ENCODE measurements at regions not wholly inside any gene's neighbourhood (a gene's known extent, or its start where the extent isn't known, plus 50 kb on each side); places are given as distances from the start of the nearest gene placed in this dataset.
A peak's percentile ranks its signal among the peaks of the same experiment; 100 is the strongest.

GRCh38 chr15:39367596-39367995 is 213.3 kb upstream of the THBS1 start:
- DNase-seq, result no peak

GRCh38 chr15:39369768-39370167 is 211.1 kb upstream of the THBS1 start:
- DNase-seq, result no peak

- no peak for DNase-seq
Observed at GRCh38 chr15:39376371-39376909, 204.4 kb upstream of the THBS1 start.

GRCh38 chr15:39381517-39381916 is 199.4 kb upstream of the THBS1 start:
- DNase-seq, result no peak

GRCh38 chr15:39388118-39388517 is 192.8 kb upstream of the THBS1 start:
- DNase-seq, result no peak

- DNase-seq, result no peak
Observed at GRCh38 chr15:39391230-39391629, 189.6 kb upstream of the THBS1 start.

GRCh38 chr15:39392469-39393047 is 188.3 kb upstream of the THBS1 start:
- DNase-seq, result no peak

- no peak for DNase-seq
Observed at GRCh38 chr15:39393575-39394335, 187.1 kb upstream of the THBS1 start.

GRCh38 chr15:39394496-39394895 is 186.4 kb upstream of the THBS1 start:
- DNase-seq, result no peak

- DNase-seq, result peak; percentile 25 to 56
Observed at GRCh38 chr15:39396979-39397615, 183.8 kb upstream of the THBS1 start.

GRCh38 chr15:39397883-39398282 is 183.0 kb upstream of the THBS1 start:
- no peak for DNase-seq

- no peak for DNase-seq
Observed at GRCh38 chr15:39399600-39399999, 181.3 kb upstream of the THBS1 start.

GRCh38 chr15:39400002-39400401 is 180.9 kb upstream of the THBS1 start:
- DNase-seq, result no peak

- no peak for DNase-seq
Observed at GRCh38 chr15:39400821-39401550, 179.9 kb upstream of the THBS1 start.

GRCh38 chr15:39403640-39404117 is 177.2 kb upstream of the THBS1 start:
- no peak for DNase-seq

- DNase-seq, result no peak
Observed at GRCh38 chr15:39404767-39405181, 176.1 kb upstream of the THBS1 start.

GRCh38 chr15:39406485-39406884 is 174.4 kb upstream of the THBS1 start:
- no peak for DNase-seq

GRCh38 chr15:39407116-39407515 is 173.8 kb upstream of the THBS1 start:
- DNase-seq, result no peak

GRCh38 chr15:39409876-39410530 is 170.9 kb upstream of the THBS1 start:
- DNase-seq, result no peak

- DNase-seq, result no peak
Observed at GRCh38 chr15:39411102-39411989, 169.5 kb upstream of the THBS1 start.

- peak in 1 of 2 donors; percentile 77 for DNase-seq
Observed at GRCh38 chr15:39413558-39413957, 167.3 kb upstream of the THBS1 start.
